IPS-NIHi11 (cell line): ENCODE measurements at regions not wholly inside any gene's neighbourhood (a gene's known extent, or its start where the extent isn't known, plus 50 kb on each side); places are given as distances from the start of the nearest gene placed in this dataset.

Source experiments
- DNase-seq: peaks from one replicate; pipeline ENCODE4 v3.0.0; 2012; ENCODE audit warnings: mixed read lengths, low spot score

GRCh38 chr5:129405222-129405621 is 54.9 kb upstream of the ADAMTS19 start:
- DNase-seq, result no peak

GRCh38 chr5:129406440-129406839 is 53.7 kb upstream of the ADAMTS19 start:
- no peak for DNase-seq
